ENCODE measurements at regions not wholly inside any gene's neighbourhood (a gene's known extent, or its start where the extent isn't known, plus 50 kb on each side); places are given as distances from the start of the nearest gene placed in this dataset.

DNA sequence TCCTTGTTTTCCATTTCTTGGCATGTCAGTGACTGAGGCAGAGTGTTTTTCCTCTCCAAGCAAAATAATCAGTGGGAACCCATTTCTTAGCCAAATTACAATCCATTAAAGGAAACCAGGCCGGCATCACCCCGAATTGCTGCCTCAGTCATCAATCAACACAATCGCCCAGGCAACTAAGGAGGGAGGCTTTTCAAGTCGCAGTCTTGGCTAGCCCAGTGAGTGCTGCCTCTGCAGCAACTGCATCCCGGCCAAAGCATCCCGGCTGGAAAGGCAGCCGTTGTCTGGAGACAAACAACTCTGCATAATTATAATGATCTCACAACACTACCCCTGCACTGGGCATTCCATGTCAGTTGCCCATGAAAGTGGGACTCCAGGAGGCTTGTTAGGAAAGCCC lies 213.5 kb upstream of the PRICKLE2 start:
- TF ChIP-seq MTA2 (IDR thresholded peaks at IDR 0.05; ENCODE audit: low read depth) (no peak), ZNF766 (CRISPR knock-in tag; conservative IDR thresholded peaks at IDR 0.05) (no peak), SMARCE1 (IDR thresholded peaks at IDR 0.05) (no peak), MYC (IDR thresholded peaks at IDR 0.05; ENCODE audit: low read depth, low read length) (no peak), MYC (CRISPR knock-in tag; IDR thresholded peaks at IDR 0.05; ENCODE audit: borderline replicate concordance, low read depth) (no peak), CHD4 (IDR thresholded peaks at IDR 0.05; ENCODE audit: insufficient read depth, insufficient replicate concordance, low read depth, low read length, poor library complexity, severe bottlenecking) (no peak), POLR2A (conservative IDR thresholded peaks at IDR 0.05) (no peak), RBM22 (IDR thresholded peaks at IDR 0.05; ENCODE audit: low read depth, low read length, poor library complexity, severe bottlenecking) (no peak), RAD51 (IDR thresholded peaks at IDR 0.05; ENCODE audit: borderline replicate concordance, low read depth) (no peak)
- TF ChIP-seq, protein P1, sequence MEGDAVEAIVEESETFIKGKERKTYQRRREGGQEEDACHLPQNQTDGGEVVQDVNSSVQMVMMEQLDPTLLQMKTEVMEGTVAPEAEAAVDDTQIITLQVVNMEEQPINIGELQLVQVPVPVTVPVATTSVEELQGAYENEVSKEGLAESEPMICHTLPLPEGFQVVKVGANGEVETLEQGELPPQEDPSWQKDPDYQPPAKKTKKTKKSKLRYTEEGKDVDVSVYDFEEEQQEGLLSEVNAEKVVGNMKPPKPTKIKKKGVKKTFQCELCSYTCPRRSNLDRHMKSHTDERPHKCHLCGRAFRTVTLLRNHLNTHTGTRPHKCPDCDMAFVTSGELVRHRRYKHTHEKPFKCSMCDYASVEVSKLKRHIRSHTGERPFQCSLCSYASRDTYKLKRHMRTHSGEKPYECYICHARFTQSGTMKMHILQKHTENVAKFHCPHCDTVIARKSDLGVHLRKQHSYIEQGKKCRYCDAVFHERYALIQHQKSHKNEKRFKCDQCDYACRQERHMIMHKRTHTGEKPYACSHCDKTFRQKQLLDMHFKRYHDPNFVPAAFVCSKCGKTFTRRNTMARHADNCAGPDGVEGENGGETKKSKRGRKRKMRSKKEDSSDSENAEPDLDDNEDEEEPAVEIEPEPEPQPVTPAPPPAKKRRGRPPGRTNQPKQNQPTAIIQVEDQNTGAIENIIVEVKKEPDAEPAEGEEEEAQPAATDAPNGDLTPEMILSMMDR (IDR thresholded peaks at IDR 0.05 in 2 of 3, conservative IDR thresholded peaks at IDR 0.05 in 1 of 3; ENCODE audit: insufficient read depth in 2 of 3, low read depth in 1 of 3, low read length in 3 of 3), result no peak
- TF ChIP-seq, protein P2, sequence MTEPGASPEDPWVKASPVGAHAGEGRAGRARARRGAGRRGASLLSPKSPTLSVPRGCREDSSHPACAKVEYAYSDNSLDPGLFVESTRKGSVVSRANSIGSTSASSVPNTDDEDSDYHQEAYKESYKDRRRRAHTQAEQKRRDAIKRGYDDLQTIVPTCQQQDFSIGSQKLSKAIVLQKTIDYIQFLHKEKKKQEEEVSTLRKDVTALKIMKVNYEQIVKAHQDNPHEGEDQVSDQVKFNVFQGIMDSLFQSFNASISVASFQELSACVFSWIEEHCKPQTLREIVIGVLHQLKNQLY (CRISPR knock-in tag; conservative IDR thresholded peaks at IDR 0.05), result no peak
